ENCODE measurements at regions not wholly inside any gene's neighbourhood (a gene's known extent, or its start where the extent isn't known, plus 50 kb on each side); places are given as distances from the start of the nearest gene placed in this dataset.

DNA sequence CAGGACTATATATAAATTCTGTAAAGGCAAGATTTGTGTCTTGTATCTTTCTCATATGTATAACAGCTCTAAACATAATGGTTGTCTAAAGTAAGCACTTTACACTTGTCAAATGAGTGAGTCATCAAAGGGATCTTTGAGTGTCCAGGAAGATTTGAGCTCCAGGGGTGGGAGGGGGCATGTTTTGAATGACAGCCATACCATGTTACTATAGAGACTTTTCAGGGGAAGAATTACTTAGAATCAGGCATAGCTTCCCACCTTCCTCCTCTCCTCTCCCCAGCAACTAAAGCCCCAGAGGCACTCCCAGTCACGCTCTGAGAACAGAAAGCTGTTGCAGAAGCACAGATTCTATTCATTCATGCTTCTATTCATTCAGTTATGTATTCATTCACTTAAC lies 65.8 kb upstream of the ALK start:
- TF ChIP-seq, protein P1, sequence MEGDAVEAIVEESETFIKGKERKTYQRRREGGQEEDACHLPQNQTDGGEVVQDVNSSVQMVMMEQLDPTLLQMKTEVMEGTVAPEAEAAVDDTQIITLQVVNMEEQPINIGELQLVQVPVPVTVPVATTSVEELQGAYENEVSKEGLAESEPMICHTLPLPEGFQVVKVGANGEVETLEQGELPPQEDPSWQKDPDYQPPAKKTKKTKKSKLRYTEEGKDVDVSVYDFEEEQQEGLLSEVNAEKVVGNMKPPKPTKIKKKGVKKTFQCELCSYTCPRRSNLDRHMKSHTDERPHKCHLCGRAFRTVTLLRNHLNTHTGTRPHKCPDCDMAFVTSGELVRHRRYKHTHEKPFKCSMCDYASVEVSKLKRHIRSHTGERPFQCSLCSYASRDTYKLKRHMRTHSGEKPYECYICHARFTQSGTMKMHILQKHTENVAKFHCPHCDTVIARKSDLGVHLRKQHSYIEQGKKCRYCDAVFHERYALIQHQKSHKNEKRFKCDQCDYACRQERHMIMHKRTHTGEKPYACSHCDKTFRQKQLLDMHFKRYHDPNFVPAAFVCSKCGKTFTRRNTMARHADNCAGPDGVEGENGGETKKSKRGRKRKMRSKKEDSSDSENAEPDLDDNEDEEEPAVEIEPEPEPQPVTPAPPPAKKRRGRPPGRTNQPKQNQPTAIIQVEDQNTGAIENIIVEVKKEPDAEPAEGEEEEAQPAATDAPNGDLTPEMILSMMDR (IDR thresholded peaks at IDR 0.05; ENCODE audit: insufficient read depth, low read length) = no peak
- TF ChIP-seq GABPA (IDR thresholded peaks at IDR 0.05; ENCODE audit: low read depth) = no peak
- TF ChIP-seq POLR2AphosphoS5 (IDR thresholded peaks at IDR 0.05; ENCODE audit: low read depth) = no peak
- TF ChIP-seq SPI1 (IDR thresholded peaks at IDR 0.05; ENCODE audit: borderline replicate concordance, low read depth) = no peak
